GM12874 (cell line): ENCODE measurements at regions not wholly inside any gene's neighbourhood (a gene's known extent, or its start where the extent isn't known, plus 50 kb on each side); places are given as distances from the start of the nearest gene placed in this dataset.

Experiments used
- CTCF ChIP-seq: IDR thresholded peaks from 2 replicates; pipeline ENCODE4 v1.5.1; 2011; ENCODE audit warnings: low read depth, mild to moderate bottlenecking, control low read depth, low read length, moderate library complexity; ENCODE audit not compliant: insufficient read depth

DNA sequence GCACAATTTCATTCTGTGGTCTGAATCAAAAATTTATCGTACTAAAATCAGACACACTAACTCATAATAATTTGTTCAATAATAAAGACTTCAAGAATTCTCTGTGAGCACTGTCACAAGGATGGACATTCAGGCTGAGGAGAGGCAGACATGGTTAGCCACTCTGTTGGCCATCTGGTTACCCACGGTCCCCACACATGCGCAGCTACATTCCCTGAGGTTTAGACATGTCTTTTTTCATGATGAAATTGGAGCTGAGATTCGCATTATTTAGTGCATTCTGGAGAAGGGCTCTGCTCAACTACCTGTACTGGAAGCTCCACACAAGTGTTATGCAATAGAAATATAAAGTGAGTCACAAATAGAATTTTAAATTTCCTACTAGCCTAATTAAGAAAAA lies 156.9 kb downstream of the SUCNR1 start:
- TF ChIP-seq CTCF, result no peak

DNA sequence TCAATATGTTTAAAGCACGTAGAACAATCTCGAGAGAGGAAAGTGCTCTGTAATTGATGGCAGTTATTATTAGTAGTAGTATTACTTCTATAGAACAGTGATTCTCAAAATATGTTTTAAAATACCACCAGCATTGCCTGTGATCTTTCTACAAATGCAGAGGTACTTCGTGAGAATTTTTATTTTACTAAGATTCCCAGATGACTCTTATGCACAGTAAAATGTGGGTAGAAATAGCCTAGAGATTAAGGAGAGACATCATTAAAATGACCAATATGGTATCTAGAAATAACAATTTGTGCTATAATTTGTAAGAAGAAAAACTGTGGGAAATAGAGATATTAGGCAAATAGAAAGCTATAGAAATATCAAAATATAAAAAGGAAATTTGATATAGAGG lies 157.9 kb downstream of the SUCNR1 start:
- no peak for TF ChIP-seq CTCF

- no peak for TF ChIP-seq CTCF
These were observed 163.9 kb downstream of the SUCNR1 start for GRCh38 chr3:152037297-152037696.

DNA sequence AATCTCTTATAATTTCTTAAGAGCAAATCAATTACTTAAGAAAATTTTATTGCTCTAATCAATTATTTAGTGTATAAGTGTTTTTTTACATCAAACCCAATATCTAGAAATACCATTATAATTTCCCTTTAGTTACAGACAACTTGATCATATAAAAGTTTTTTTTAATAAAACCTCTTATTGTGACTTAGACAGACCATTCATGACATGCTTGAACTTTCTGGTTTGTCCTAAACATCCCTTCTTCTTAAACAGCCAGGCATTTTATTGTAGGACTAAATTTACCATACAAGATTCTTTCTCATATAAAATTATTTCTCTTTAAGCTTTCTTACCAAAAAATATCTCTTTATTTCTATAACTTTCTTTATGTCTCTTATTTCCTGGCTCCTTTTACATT lies 164.5 kb downstream of the SUCNR1 start:
- TF ChIP-seq CTCF, result no peak

- TF ChIP-seq CTCF, result no peak
These were observed 165.0 kb downstream of the SUCNR1 start for GRCh38 chr3:152038490-152038889.

DNA sequence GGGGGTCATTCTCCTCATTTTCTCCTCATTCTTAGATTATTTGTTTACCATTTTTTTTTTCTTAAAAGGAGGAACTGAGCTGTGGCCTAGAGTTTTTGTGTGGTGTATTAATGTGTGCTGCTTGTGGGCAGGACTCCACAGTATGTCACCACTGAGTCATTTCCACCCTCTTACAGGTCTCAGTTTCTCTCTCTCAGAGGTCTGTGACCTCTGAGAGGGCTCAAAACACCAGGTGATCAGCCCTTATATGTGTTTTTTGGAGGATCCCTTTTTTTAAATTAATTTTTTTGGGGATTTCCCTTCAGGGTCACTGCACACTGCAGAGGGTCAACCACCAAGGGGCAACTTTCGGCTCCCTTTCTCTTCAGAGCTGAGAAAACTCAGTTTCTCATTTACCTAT lies 166.4 kb downstream of the SUCNR1 start:
- TF ChIP-seq CTCF, result no peak

DNA sequence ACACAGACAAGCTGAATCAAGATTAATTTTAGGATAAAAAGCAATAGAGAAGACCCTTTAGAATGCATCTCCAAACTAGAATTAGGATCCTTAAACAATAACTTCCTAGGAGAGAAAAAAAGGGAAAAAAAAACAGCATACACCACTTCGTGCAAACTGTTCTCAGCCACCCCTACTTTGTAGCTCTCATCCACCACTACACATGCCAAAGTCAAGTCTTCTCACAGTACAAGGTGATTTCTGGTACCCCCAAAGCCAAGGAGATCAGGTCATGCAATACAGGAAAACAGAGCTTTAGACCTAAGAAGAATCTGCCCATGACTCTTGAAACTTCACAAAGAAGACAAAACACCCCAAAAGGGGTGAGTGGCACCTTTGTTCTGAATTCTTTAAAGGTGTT lies 166.9 kb downstream of the SUCNR1 start:
- TF ChIP-seq CTCF, result no peak

DNA sequence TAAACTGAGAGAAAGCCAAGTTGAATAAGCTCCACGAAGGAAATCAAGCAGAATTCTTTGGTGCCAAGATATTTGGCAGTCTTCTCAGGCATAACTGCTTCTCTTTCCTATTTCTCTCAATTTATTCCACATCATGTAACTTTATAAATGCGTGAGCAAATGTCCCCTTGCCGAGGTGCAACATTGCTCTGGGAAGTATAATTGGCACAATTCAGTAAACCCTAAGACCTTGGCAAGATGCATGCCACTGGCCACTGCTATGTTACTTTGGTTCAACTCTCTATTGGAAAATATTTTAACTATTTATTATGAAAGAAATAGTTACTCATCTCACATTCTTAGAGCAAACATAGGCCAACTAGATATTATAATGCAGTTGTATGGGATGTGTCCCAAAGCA lies 170.2 kb downstream of the SUCNR1 start:
- no peak for TF ChIP-seq CTCF
